Right lobe of liver (tissue), 6 donors: ENCODE measurements at regions not wholly inside any gene's neighbourhood (a gene's known extent, or its start where the extent isn't known, plus 50 kb on each side); places are given as distances from the start of the nearest gene placed in this dataset.

Source experiments
- ATAC-seq, 4 donors: fragments of 200-7000 bp; cut with Tn5 transposase; one replicate each; pipeline ENCODE4 v1.9.1; 2020; ENCODE audit warnings: mild to moderate bottlenecking in 4 of 4, moderate library complexity in 4 of 4
- DNase-seq, 3 donors: peaks; one replicate each; pipeline ENCODE4 v3.0.0-alpha.2; 2020
- H3K27ac ChIP-seq, 3 donors: fragments of 200-600 bp; one replicate each; pipeline ENCODE4 v1.8.0; 2022
- H3K27me3 ChIP-seq, 2 donors: fragments of 200-600 bp; one replicate each; pipeline ENCODE4 v1.8.0; 2022
- H3K36me3 ChIP-seq, 4 donors: fragments of 200-600 bp; sonication (generic) in 1 of 4; one replicate each; pipeline versions ENCODE4 v1.5.1 to v1.8.0; 2017 to 2022; ENCODE audit warnings: control low read depth in 1 of 4
- H3K4me1 ChIP-seq, 4 donors: fragments of 200-600 bp; sonication (generic) in 1 of 4; one replicate each; pipeline versions ENCODE4 v1.5.1 to v1.8.0; 2017 to 2022; ENCODE audit warnings: control low read depth in 1 of 4
- H3K4me3 ChIP-seq, 3 donors: fragments of 200-600 bp; one replicate each; pipeline ENCODE4 v1.8.0; 2022
- H3K9me3 ChIP-seq, 4 donors: fragments of 200-600 bp; sonication (generic) in 1 of 4; one replicate each; pipeline versions ENCODE4 v1.5.1 to v1.8.0; 2017 to 2022; ENCODE audit warnings: control low read depth in 1 of 4
- CTCF ChIP-seq, 4 donors: fragments of 200-600 bp in 3 of 4; fragments of 450-650 bp in 1 of 4; IDR thresholded peaks; one replicate each; pipeline versions ENCODE4 v1.5.1 to v1.8.0; 2016 to 2022; ENCODE audit warnings: antibody characterized with exemption in 4 of 4, mild to moderate bottlenecking in 2 of 4
- POLR2A ChIP-seq: fragments of 450-650 bp; IDR thresholded peaks from one replicate; pipeline ENCODE4 v1.6.1; 2017; ENCODE audit warnings: antibody characterized with exemption, mild to moderate bottlenecking
- WGBS: methylation state at CpG from one replicate; pipeline ENCODE4 v1.1.6; 2018; ENCODE audit warnings: low coverage, low lambda C conversion rate; ENCODE audit not compliant: insufficient coverage; ENCODE audit errors: missing lambda C conversion rate; 5-methylcytosine and 5-hydroxymethylcytosine counted together
- intact Hi-C, 2 donors: fragments of 100-400 bp; cut with DNase I; formaldehyde crosslinking; loops; one replicate each; pipeline versions ENCODE4 v1.11.2 to v1.14.1; 2022
- donor health status: DM: no; HTN: yes; CAD: no.
- donor health status: DM: no; HTN: no; CAD: no.
- donor health status: DM: no; HTN: no; CAD: no.
- donor health status: DM: no; HTN: yes; CAD: no.
- donor health status: DM: no; HTN: yes; CAD: no.

- Histone ChIP-seq H3K9me3 (no peaks in the 10 kb centered on the region), H3K27ac (no peak overlapping the region), H3K4me3 (no peak overlapping the region), H3K4me1 (no peaks in the 10 kb centered on the region), H3K27me3 (no peaks in the 10 kb centered on the region), H3K36me3 (no peaks in the 10 kb centered on the region)
- 85% methylated on average over 5 of the region's 5 CpGs for WGBS
- intact Hi-C loops: no loop called here
- no peak for DNase-seq
- TF ChIP-seq CTCF (IDR thresholded peaks at IDR 0.05) (no peak), POLR2A (no peak)
- no peak for ATAC-seq
These were observed 70.6 kb downstream of the HMHB1 start for GRCh38 chr5:143882520-143882919.

DNA sequence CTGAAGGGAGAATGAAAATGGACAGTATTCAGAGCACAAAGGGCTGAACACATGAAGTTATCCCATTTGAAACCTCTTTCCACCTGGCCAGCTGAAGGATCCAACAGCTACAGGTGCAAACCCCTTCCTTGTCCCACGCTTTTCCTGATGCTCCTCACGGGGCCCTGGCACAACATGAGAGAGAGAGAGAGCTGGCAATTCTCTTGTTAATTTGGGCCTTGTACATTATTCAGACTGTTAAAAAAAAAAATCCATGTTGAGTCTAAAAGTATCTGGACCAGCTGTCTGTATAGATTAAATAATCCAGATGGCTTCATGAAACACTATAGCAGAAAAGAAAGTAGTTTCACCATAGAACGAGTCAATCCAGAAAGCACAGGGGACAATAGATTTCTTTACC lies 74.1 kb downstream of the HMHB1 start:
- ATAC-seq: no peak
- WGBS: 83% methylated on average over 3 of the region's 3 CpGs
- no peak for DNase-seq
- Histone ChIP-seq H3K4me3 (no peak overlapping the region), H3K9me3 (no peaks in the 10 kb centered on the region), H3K4me1 (no peaks in the 10 kb centered on the region), H3K27ac (no peak overlapping the region), H3K36me3 (no peaks in the 10 kb centered on the region), H3K27me3 (no peaks in the 10 kb centered on the region)
- TF ChIP-seq POLR2A: no peak
- TF ChIP-seq CTCF (IDR thresholded peaks at IDR 0.05): no peak
- intact Hi-C loops: no loop called here

DNA sequence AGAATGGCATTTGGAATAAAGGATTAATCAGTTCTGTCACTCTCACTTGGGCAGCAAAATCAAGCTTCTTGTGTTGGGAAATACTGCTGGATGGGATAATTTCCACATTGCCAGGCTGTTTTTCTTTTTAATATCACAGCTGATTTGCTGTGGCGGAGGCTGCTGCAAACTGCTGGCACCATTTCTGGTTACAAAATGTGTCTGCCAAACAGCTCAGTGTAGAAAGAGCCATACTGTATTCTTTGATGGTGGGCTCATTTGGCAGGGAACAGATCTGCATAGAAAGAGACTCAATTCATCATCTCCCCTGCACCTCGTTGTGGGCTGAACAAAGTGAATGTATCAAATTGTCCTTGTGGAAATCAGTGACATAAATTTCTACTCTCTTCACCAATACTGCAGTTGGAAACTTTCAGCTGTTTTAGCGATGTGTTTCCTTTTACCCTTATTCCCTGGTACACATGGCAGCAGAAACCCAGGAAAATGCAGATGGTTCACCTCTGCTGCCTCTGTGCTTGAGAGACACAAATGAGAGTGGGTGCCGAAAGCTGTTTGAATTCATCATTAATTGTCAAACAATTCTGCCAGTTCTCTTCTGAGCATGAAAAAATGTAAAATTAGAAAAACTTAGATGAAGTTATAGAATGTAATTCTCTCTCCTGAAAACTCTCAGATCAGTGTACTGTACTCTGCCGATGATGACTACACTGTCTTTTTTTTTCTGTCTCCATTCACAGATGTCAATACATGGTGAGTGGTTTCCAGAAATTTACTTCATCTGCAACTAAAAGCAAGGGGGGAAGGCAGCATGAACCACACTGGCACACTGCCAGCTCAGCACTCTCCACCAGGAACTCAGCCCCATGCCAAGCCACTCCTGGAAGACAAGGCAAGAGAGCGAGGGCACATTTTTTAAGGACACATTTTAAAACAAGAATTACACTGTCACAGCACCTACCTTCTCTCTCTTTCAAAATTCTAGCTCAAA lies 75.0 kb downstream of the HMHB1 start:
- Histone ChIP-seq H3K4me3 (no peak overlapping the region), H3K27me3 (no peaks in the 10 kb centered on the region), H3K9me3 (no peaks in the 10 kb centered on the region), H3K4me1 (no peaks in the 10 kb centered on the region), H3K36me3 (no peaks in the 10 kb centered on the region), H3K27ac (no peak overlapping the region)
- WGBS: 59% methylated on average over 6 of the region's 6 CpGs
- ATAC-seq (no peak), DNase-seq (no peak)
- intact Hi-C loops: no loop called here
- no peak for TF ChIP-seq POLR2A
- no peak for TF ChIP-seq CTCF (IDR thresholded peaks at IDR 0.05)

GRCh38 chr5:143887903-143888665 lies 76.1 kb downstream of the HMHB1 start:
- ATAC-seq: no peak
- Histone ChIP-seq H3K4me3 (no peak overlapping the region), H3K27me3 (no peaks in the 10 kb centered on the region), H3K36me3 (no peaks in the 10 kb centered on the region), H3K9me3 (no peaks in the 10 kb centered on the region), H3K27ac (no peak overlapping the region), H3K4me1 (no peaks in the 10 kb centered on the region)
- intact Hi-C loops: no loop called here
- DNase-seq: no peak
- 71% methylated on average over 4 of the region's 5 CpGs for WGBS
- TF ChIP-seq CTCF (IDR thresholded peaks at IDR 0.05): no peak
